Peyer's patch (tissue), 4 donors: ENCODE measurements at regions not wholly inside any gene's neighbourhood (a gene's known extent, or its start where the extent isn't known, plus 50 kb on each side); places are given as distances from the start of the nearest gene placed in this dataset.

Experiments
- DNase-seq, 3 donors: peaks; one replicate each; pipeline ENCODE4 v3.0.0-alpha.2; 2017 to 2019
- H3K27ac ChIP-seq, 4 donors: fragments of 200-600 bp; sonication (generic); one replicate each; pipeline ENCODE4 v1.5.1; 2016 to 2019
- H3K27me3 ChIP-seq, 2 donors: fragments of 200-600 bp; sonication (generic); one replicate each; pipeline ENCODE4 v1.5.1; 2019
- H3K36me3 ChIP-seq, 3 donors: fragments of 200-600 bp; sonication (generic); one replicate each; pipeline ENCODE4 v1.5.1; 2016 to 2019
- H3K4me1 ChIP-seq, 4 donors: fragments of 200-600 bp; sonication (generic); one replicate each; pipeline ENCODE4 v1.5.1; 2016 to 2019
- H3K4me3 ChIP-seq, 4 donors: fragments of 200-600 bp; sonication (generic); 1 replicate in 3 of 4; 2 replicates in 1 of 4; pipeline ENCODE4 v1.5.1; 2016 to 2019; ENCODE audit warnings: mild to moderate bottlenecking in 1 of 4
- H3K9me3 ChIP-seq, 4 donors: fragments of 200-600 bp; sonication (generic); one replicate each; pipeline ENCODE4 v1.5.1; 2016 to 2019; ENCODE audit warnings: mild to moderate bottlenecking in 1 of 4
- POLR2A ChIP-seq, 2 donors: fragments of 450-650 bp; IDR thresholded peaks; one replicate each; pipeline ENCODE4 v1.5.1; 2017; ENCODE audit warnings: antibody characterized with exemption in 2 of 2, mild to moderate bottlenecking in 2 of 2, moderate library complexity in 2 of 2
- TF ChIP-seq, protein P1 (sequence below), 6 experiments: fragments of 450-650 bp in 4 of 6; fragments of 200-600 bp in 2 of 6; sonication (generic) in 1 of 6; IDR thresholded peaks; one replicate each; pipeline ENCODE4 v1.5.1; 2017 to 2019; ENCODE audit warnings: antibody characterized with exemption in 6 of 6, mild to moderate bottlenecking in 3 of 6, moderate library complexity in 1 of 6

DNA sequence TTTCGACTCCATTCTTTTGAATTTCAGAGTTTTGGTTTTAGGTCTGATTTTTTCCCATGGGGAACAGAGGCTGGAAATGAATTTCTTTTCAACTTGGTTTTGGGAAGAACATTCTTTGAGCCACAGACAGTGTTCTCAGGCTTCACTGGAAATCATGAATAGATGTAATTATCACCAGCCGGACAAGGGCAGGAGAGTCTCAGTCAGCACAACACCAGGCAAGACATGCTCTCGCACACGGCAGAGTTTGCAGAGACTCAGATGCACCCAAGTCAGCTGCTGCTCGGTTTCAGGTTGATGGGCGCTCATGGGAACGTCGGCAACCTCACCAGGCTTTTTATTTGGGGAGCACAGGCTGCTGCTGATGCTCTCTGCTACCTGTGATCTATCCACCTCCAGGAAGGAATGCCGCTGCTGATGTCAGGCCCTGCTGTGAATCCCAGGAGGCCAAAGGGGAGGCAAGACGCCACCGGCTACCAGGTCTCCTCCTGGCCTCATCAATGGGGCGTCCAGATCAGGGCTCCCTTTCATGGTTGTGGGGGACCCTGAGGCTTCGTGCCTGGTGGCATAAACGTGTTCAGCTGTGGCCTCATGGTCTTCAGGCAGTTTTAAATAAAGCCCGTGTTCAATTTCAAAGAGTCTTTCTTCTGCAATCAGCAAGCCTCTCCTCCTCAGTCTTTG, 332.3 kb upstream of the IRX4 start:
- Histone ChIP-seq H3K36me3 (no peaks in the 10 kb centered on the region), H3K4me3 (no peak overlapping the region), H3K27ac (no peak overlapping the region), H3K4me1 (no peaks in the 10 kb centered on the region), H3K27me3 (no peaks in the 10 kb centered on the region), H3K9me3 (no peaks in the 10 kb centered on the region)
- TF ChIP-seq POLR2A (IDR thresholded peaks at IDR 0.05), result no peak
- TF ChIP-seq, protein P1, sequence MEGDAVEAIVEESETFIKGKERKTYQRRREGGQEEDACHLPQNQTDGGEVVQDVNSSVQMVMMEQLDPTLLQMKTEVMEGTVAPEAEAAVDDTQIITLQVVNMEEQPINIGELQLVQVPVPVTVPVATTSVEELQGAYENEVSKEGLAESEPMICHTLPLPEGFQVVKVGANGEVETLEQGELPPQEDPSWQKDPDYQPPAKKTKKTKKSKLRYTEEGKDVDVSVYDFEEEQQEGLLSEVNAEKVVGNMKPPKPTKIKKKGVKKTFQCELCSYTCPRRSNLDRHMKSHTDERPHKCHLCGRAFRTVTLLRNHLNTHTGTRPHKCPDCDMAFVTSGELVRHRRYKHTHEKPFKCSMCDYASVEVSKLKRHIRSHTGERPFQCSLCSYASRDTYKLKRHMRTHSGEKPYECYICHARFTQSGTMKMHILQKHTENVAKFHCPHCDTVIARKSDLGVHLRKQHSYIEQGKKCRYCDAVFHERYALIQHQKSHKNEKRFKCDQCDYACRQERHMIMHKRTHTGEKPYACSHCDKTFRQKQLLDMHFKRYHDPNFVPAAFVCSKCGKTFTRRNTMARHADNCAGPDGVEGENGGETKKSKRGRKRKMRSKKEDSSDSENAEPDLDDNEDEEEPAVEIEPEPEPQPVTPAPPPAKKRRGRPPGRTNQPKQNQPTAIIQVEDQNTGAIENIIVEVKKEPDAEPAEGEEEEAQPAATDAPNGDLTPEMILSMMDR (IDR thresholded peaks at IDR 0.05), result no peak
- no peak for DNase-seq

- Histone ChIP-seq H3K4me1 (no peaks in the 10 kb centered on the region), H3K4me3 (no peak overlapping the region), H3K36me3 (no peaks in the 10 kb centered on the region), H3K27ac (no peak overlapping the region), H3K27me3 (no peaks in the 10 kb centered on the region), H3K9me3 (no peaks in the 10 kb centered on the region)
- TF ChIP-seq, protein P1 (IDR thresholded peaks at IDR 0.05), result no peak
- no peak for TF ChIP-seq POLR2A (IDR thresholded peaks at IDR 0.05)
- no peak for DNase-seq
These were observed 330.5 kb upstream of the IRX4 start for GRCh38 chr5:2213121-2213730.

GRCh38 chr5:2212481-2212880, 329.8 kb upstream of the IRX4 start:
- no peaks in the 10 kb centered on the region for H3K9me3 ChIP-seq
- no peaks in the 10 kb centered on the region for H3K27me3 ChIP-seq
- no peaks in the 10 kb centered on the region for H3K4me1 ChIP-seq
- no peaks in the 10 kb centered on the region for H3K36me3 ChIP-seq
- no peak overlapping the region for H3K4me3 ChIP-seq
- TF ChIP-seq POLR2A (IDR thresholded peaks at IDR 0.05), result no peak
- TF ChIP-seq, protein P1 (IDR thresholded peaks at IDR 0.05), result no peak
- no peak overlapping the region for H3K27ac ChIP-seq
- DNase-seq, result no peak

- no peak overlapping the region for H3K27ac ChIP-seq
- no peak overlapping the region for H3K4me3 ChIP-seq
- H3K4me1 ChIP-seq, result no peaks in the 10 kb centered on the region
- DNase-seq, result no peak
- no peaks in the 10 kb centered on the region for H3K36me3 ChIP-seq
- H3K27me3 ChIP-seq, result no peaks in the 10 kb centered on the region
- H3K9me3 ChIP-seq, result no peaks in the 10 kb centered on the region
- no peak for TF ChIP-seq POLR2A (IDR thresholded peaks at IDR 0.05)
- TF ChIP-seq, protein P1 (IDR thresholded peaks at IDR 0.05), result no peak
These were observed 325.5 kb upstream of the IRX4 start for GRCh38 chr5:2208239-2208544.

DNA sequence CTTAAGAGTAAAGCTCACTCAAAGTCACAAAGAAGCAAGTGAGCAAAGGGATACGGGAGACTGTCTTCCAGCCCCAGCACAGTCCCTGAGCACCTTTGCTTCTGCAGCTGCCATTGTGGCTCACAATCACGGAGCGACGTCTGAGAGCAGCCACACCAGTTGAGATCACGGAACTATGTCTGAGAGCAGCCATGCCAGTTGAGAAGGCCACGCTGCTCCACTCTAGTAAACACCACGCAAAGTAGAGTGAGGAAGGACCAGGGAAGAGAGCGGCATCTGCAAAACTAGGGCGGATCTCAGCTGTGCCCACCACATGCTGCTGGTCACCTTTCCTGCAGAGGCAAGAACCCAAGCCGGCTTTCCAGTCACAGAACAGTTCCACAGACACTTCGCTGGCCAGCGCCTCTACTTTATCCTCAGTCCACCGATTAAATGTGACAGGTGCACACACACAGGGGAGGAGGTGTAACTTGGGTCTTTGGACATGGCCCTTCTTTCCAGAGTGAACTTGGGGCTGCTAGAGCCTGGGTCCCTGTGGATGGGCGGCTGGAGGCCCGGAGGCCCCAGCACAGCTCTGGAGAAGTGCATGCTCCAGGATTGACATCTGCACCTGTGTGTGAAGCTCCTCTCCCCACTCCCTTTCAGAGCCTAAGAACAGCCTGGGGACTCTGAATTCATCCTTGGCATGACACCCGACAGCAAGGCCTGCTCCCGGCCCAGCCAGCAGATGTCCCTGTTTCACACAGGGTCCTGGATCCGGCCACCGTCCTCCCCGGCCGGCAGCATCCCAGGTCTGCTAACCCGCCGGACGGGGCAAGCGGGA, 324.9 kb upstream of the IRX4 start:
- no peak for DNase-seq
- H3K36me3 ChIP-seq, result no peaks in the 10 kb centered on the region

More for the DNA sequence above, 324.9 kb upstream of the IRX4 start:
- Histone ChIP-seq H3K9me3 (no peaks in the 10 kb centered on the region), H3K27me3 (no peaks in the 10 kb centered on the region), H3K27ac (no peak overlapping the region), H3K4me1 (no peaks in the 10 kb centered on the region), H3K4me3 (no peak overlapping the region)
- no peak for TF ChIP-seq POLR2A (IDR thresholded peaks at IDR 0.05)
- TF ChIP-seq, protein P1 (IDR thresholded peaks at IDR 0.05), result no peak
